ENCODE measurements at regions not wholly inside any gene's neighbourhood (a gene's known extent, or its start where the extent isn't known, plus 50 kb on each side); places are given as distances from the start of the nearest gene placed in this dataset.

GRCh38 chr15:92519709-92520108, 126.0 kb downstream of the ST8SIA2 start:
- peaks cover 7% of the 10 kb centered on the region; the same call in 1 of the 2 replicates for H3K27me3 ChIP-seq (ENCODE audit: low read depth, low read length)
- TF ChIP-seq EZH2phosphoT487 (IDR thresholded peaks at IDR 0.05; ENCODE audit: low read depth), result no peak
- TF ChIP-seq, protein P1, sequence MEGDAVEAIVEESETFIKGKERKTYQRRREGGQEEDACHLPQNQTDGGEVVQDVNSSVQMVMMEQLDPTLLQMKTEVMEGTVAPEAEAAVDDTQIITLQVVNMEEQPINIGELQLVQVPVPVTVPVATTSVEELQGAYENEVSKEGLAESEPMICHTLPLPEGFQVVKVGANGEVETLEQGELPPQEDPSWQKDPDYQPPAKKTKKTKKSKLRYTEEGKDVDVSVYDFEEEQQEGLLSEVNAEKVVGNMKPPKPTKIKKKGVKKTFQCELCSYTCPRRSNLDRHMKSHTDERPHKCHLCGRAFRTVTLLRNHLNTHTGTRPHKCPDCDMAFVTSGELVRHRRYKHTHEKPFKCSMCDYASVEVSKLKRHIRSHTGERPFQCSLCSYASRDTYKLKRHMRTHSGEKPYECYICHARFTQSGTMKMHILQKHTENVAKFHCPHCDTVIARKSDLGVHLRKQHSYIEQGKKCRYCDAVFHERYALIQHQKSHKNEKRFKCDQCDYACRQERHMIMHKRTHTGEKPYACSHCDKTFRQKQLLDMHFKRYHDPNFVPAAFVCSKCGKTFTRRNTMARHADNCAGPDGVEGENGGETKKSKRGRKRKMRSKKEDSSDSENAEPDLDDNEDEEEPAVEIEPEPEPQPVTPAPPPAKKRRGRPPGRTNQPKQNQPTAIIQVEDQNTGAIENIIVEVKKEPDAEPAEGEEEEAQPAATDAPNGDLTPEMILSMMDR (IDR thresholded peaks at IDR 0.05; ENCODE audit: low read depth, low read length), result no peak
- H3K79me2 ChIP-seq (ENCODE audit: low read length), result no peaks in the 10 kb centered on the region

More at GRCh38 chr15:92519709-92520108, 126.0 kb downstream of the ST8SIA2 start:
- Histone ChIP-seq H3K36me3 (replicated peaks; ENCODE audit: low read depth, low read length) (no peaks in the 10 kb centered on the region), H3K9ac (ENCODE audit: low read length) (no peak overlapping the region), H2AFZ (ENCODE audit: low read depth, low read length) (no peak overlapping the region), H3K9me3 (ENCODE audit: insufficient read depth, low read length) (no peaks in the 10 kb centered on the region), H4K20me1 (ENCODE audit: insufficient read depth, low read length) (no peaks in the 10 kb centered on the region), H3K4me3 (ENCODE audit: low read length) (no peak overlapping the region), H3K4me1 (ENCODE audit: low read length) (no peaks in the 10 kb centered on the region), H3K4me2 (ENCODE audit: low read length) (no peak overlapping the region), H3K27ac (ENCODE audit: low read length) (no peak overlapping the region)
